HCT116 (cell line): ENCODE measurements at regions not wholly inside any gene's neighbourhood (a gene's known extent, or its start where the extent isn't known, plus 50 kb on each side); places are given as distances from the start of the nearest gene placed in this dataset.

ENCODE experiments used
- ATAC-seq: fragments of 200-7000 bp; cut with Tn5 transposase; 2 replicates; pipeline ENCODE4 v1.9.1; 2020; ENCODE audit warnings: mild to moderate bottlenecking, moderate library complexity
- BruUV-seq: library from RNA; stranded (reverse); fragments of 400-500 nt; replicated peaks from 2 replicates; lab custom pipeline; 2021; lab: Mats Ljungman, UMichigan
- CTCF ChIA-PET: fragments of 300-600 bp; sonication (Branson Sonifier 250); formaldehyde crosslinking; loops from one replicate; lab custom pipeline; 2021; ENCODE audit warnings: antibody characterized with exemption; lab: Charles Lee
- POLR2A ChIA-PET: fragments of 300-600, 350-600 bp; sonication (Branson Sonifier 250); formaldehyde crosslinking; loops from one replicate; lab custom pipeline; 2021; ENCODE audit warnings: antibody characterized with exemption; lab: Charles Lee
- RAD21 ChIA-PET, 2 experiments: fragments of 300-600 bp; sonication (Branson Sonifier 250); formaldehyde crosslinking; loops; one replicate each; lab custom pipeline; 2023; ENCODE audit warnings: low total read pairs in 2 of 2; ENCODE audit not compliant: uncharacterized antibody in 2 of 2, unreplicated experiment in 2 of 2, low non-redundant PET in 1 of 2; lab: Charles Lee
- DNase-seq: peaks from one replicate; pipeline ENCODE4 v3.0.0-alpha.2; 2010; ENCODE audit warnings: low read depth, low spot score
- H2AFZ ChIP-seq: fragments of 200-600 bp; shearing (Covaris generic), sonication (generic); 2 replicates; pipeline ENCODE4 v1.6.1; 2017; ENCODE audit warnings: low read depth, mixed run types, mixed read lengths, antibody characterized with exemption, low read length; ENCODE audit not compliant: poor library complexity, severe bottlenecking
- H3K27ac ChIP-seq: 2 replicates; pipeline ENCODE4 v1.5.1; 2012; ENCODE audit warnings: low read depth, low read length
- H3K27me3 ChIP-seq: fragments of 200-600 bp; sonication (generic); 2 replicates; pipeline ENCODE4 v1.6.1; 2016; ENCODE audit warnings: mixed run types, low read length, mixed read lengths; ENCODE audit not compliant: insufficient read depth
- H3K36me3 ChIP-seq, 2 experiments: fragments of 200-500 bp in 1 of 2; fragments of 200-600 bp in 1 of 2; sonication (Bioruptor generic) in 1 of 2; sonication (generic) in 1 of 2; 2 replicates each; pipeline versions ENCODE4 v1.5.1 to v1.6.1; 2014 to 2016; ENCODE audit warnings: low read length in 2 of 2, inconsistent platforms in 1 of 2, mixed read lengths in 1 of 2, mixed run types in 1 of 2; ENCODE audit not compliant: insufficient read depth in 2 of 2, control insufficient read depth in 1 of 2
- H3K4me1 ChIP-seq, 2 experiments: fragments of 200-600 bp in 1 of 2; sonication (generic) in 1 of 2; 2 replicates each; pipeline versions ENCODE4 v1.5.1 to v1.6.1; 2012 to 2017; ENCODE audit warnings: low read length in 2 of 2, inconsistent platforms in 1 of 2, mild to moderate bottlenecking in 1 of 2, mixed read lengths in 1 of 2, mixed run types in 1 of 2, moderate library complexity in 1 of 2; ENCODE audit not compliant: insufficient read depth in 2 of 2, control insufficient read depth in 1 of 2
- H3K4me2 ChIP-seq: fragments of 200-600 bp; sonication (generic); 2 replicates; pipeline ENCODE4 v1.6.1; 2017; ENCODE audit warnings: mixed run types, low read length, mixed read lengths
- H3K4me3 ChIP-seq, 2 experiments: fragments of 200-600 bp in 1 of 2; sonication (generic) in 1 of 2; replicated peaks in 1 of 2; 2 replicates each; pipeline ENCODE4 v1.5.1; 2011 to 2016; ENCODE audit warnings: low read length in 2 of 2, control low read depth in 1 of 2, low read depth in 1 of 2, mild to moderate bottlenecking in 1 of 2, mixed read lengths in 1 of 2, mixed run types in 1 of 2
- H3K79me2 ChIP-seq: fragments of 200-600 bp; sonication (generic); 2 replicates; pipeline ENCODE4 v1.6.1; 2017; ENCODE audit warnings: mild to moderate bottlenecking, mixed run types, low read length, moderate library complexity, mixed read lengths; ENCODE audit not compliant: insufficient read depth
- H3K9ac ChIP-seq: fragments of 200-600 bp; sonication (generic); 2 replicates; pipeline ENCODE4 v1.6.1; 2016; ENCODE audit warnings: low read length, mixed read lengths
- H3K9me2 ChIP-seq: fragments of 200-600 bp; sonication (generic), shearing (Covaris generic); 2 replicates; pipeline ENCODE4 v1.6.1; 2017; ENCODE audit warnings: mixed run types, mild to moderate bottlenecking, moderate library complexity; ENCODE audit not compliant: insufficient read depth
- H3K9me3 ChIP-seq, 2 experiments: fragments of 200-500 bp in 1 of 2; fragments of 200-600 bp in 1 of 2; sonication (Bioruptor generic) in 1 of 2; sonication (generic) in 1 of 2; 2 replicates each; pipeline ENCODE4 v1.6.1; 2014 to 2017; ENCODE audit warnings: low read length in 2 of 2, mixed read lengths in 2 of 2, inconsistent platforms in 1 of 2, low read depth in 1 of 2, mild to moderate bottlenecking in 1 of 2, mixed run types in 1 of 2, moderate library complexity in 1 of 2; ENCODE audit not compliant: control insufficient read depth in 1 of 2, insufficient read depth in 1 of 2
- H4K20me1 ChIP-seq: fragments of 200-600 bp; sonication (generic), shearing (Covaris generic); 2 replicates; pipeline ENCODE4 v1.6.1; 2017; ENCODE audit warnings: mixed run types, mild to moderate bottlenecking, moderate library complexity; ENCODE audit not compliant: insufficient read depth
- ATF3 ChIP-seq: IDR thresholded peaks from 2 replicates; pipeline ENCODE4 v1.6.1; 2012
- CBX3 ChIP-seq: IDR thresholded peaks from 2 replicates; pipeline ENCODE4 v1.6.1; 2012; ENCODE audit warnings: low read depth
- EGR1 ChIP-seq: IDR thresholded peaks from 2 replicates; pipeline ENCODE4 v1.6.1; 2012; ENCODE audit warnings: low read depth
- EZH2 ChIP-seq: fragments of 200-600 bp; sonication (generic); IDR thresholded peaks from 2 replicates; pipeline ENCODE4 v1.6.1; 2017; ENCODE audit warnings: antibody characterized with exemption, mixed run types
- EZH2phosphoT487 ChIP-seq: fragments of 200-600 bp; IDR thresholded peaks from 2 replicates; pipeline ENCODE4 v1.6.1; 2018; ENCODE audit warnings: antibody characterized with exemption, borderline replicate concordance
- FOSL1 ChIP-seq: IDR thresholded peaks from 2 replicates; pipeline ENCODE4 v1.6.1; 2012; ENCODE audit warnings: low read depth
- JUND ChIP-seq: IDR thresholded peaks from 2 replicates; pipeline ENCODE4 v1.6.1; 2012
- POLR2A ChIP-seq: IDR thresholded peaks from 2 replicates; pipeline ENCODE4 v1.7.0; 2011; ENCODE audit warnings: borderline replicate concordance; ENCODE audit not compliant: insufficient read depth, insufficient read length; ENCODE audit errors: extremely low read depth
- POLR2AphosphoS5 ChIP-seq: IDR thresholded peaks from 2 replicates; pipeline ENCODE4 v1.6.1; 2011; ENCODE audit warnings: mild to moderate bottlenecking, low read depth, low read length, moderate library complexity
- SIN3A ChIP-seq: IDR thresholded peaks from 2 replicates; pipeline ENCODE4 v1.6.1; 2012; ENCODE audit warnings: low read depth
- TCF7L2 ChIP-seq: IDR thresholded peaks from 2 replicates; pipeline ENCODE4 v1.7.0; 2011; ENCODE audit warnings: borderline replicate concordance, inconsistent platforms; ENCODE audit not compliant: insufficient read depth, insufficient read length; ENCODE audit errors: extremely low read depth
- ZBTB33 ChIP-seq: IDR thresholded peaks from 2 replicates; pipeline ENCODE4 v1.6.1; 2011; ENCODE audit warnings: mild to moderate bottlenecking, low read length, moderate library complexity; ENCODE audit not compliant: insufficient replicate concordance; ENCODE audit errors: extremely low read depth
- ZNF274 ChIP-seq: fragments of 200-500 bp; sonication (Bioruptor generic); IDR thresholded peaks from 2 replicates; pipeline ENCODE4 v1.6.1; 2014; ENCODE audit warnings: mild to moderate bottlenecking, low read depth, low read length, inconsistent platforms
- intact Hi-C: fragments of 100-400 bp; cut with micrococcal nuclease; formaldehyde crosslinking; loops from 2 replicates; pipeline ENCODE4 v1.10.0; 2022

GRCh38 chrX:151323054-151323453 is 74.0 kb upstream of the VMA21 start:
- no peaks in the 10 kb centered on the region for H3K79me2 ChIP-seq
- H3K27me3 ChIP-seq, result no peaks in the 10 kb centered on the region
- DNase-seq (no peak), ATAC-seq (no peak)
- no peak overlapping the region for H3K4me2 ChIP-seq
- ChIA-PET CTCF (no interaction called here), POLR2A (no interaction called here), RAD21 (no interaction called here)
- no peaks in the 10 kb centered on the region for H3K4me1 ChIP-seq
- H2AFZ ChIP-seq, result no peak overlapping the region
- no peaks in the 10 kb centered on the region for H3K9me2 ChIP-seq
- no peaks in the 10 kb centered on the region for H3K36me3 ChIP-seq
- intact Hi-C loops, result loop anchor here (10.0 kb wide), 1 partner anchor 62 kb away; no protein-coding TSS in a partner anchor
- no peak overlapping the region for H3K9ac ChIP-seq
- no peak overlapping the region for H3K4me3 ChIP-seq
- no TSS peak for BruUV-seq
- no peak for TF ChIP-seq SIN3A
- TF ChIP-seq JUND, result no peak
- TF ChIP-seq ZNF274, result no peak
- TF ChIP-seq TCF7L2, result no peak
- TF ChIP-seq POLR2AphosphoS5, result no peak
- no peak for TF ChIP-seq EZH2
- no peak for TF ChIP-seq EGR1
- TF ChIP-seq CBX3, result no peak
- TF ChIP-seq POLR2A, result no peak
- TF ChIP-seq ATF3, result no peak
- no peak for TF ChIP-seq ZBTB33
- no peak for TF ChIP-seq FOSL1
- TF ChIP-seq EZH2phosphoT487, result no peak
- H4K20me1 ChIP-seq, result no peaks in the 10 kb centered on the region; the same call in 1 of the 2 replicates
- no peaks in the 10 kb centered on the region for H3K9me3 ChIP-seq
- H3K27ac ChIP-seq, result no peak overlapping the region
